GM19455 (cell line): ENCODE measurements at regions not wholly inside any gene's neighbourhood (a gene's known extent, or its start where the extent isn't known, plus 50 kb on each side); places are given as distances from the start of the nearest gene placed in this dataset.

Experiments
- ATAC-seq: cut with Tn5 transposase; IDR thresholded peaks from one replicate; pipeline ENCODE4 v1.9.1; 2021; ENCODE audit not compliant: unreplicated experiment

DNA sequence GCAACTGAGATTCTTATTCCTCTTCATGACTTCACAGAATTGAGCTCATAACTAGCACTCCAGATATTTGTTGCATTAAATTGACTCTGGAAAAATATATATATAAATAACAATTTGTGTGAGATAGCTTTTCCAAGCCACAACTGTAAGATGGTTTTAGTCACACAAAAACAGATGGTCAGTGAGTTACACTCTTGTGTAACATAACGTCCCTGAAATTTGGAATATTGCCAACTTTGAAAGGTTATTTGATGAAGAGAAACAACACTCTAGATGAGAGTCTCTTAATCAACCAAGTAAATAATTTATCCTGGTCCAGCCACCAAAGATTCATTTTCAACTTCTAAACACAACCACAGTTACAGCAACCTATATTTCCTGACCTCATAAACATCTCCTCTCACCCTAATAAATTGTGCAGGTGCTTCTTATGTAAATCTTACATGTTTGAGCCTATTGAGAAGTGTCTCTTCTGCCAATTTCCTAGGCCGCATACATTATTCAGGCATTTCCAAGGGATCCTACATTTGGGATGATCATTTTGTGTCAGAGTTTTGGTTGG is 84.9 kb upstream of the ACP3 start:
- ATAC-seq, result no peak

DNA sequence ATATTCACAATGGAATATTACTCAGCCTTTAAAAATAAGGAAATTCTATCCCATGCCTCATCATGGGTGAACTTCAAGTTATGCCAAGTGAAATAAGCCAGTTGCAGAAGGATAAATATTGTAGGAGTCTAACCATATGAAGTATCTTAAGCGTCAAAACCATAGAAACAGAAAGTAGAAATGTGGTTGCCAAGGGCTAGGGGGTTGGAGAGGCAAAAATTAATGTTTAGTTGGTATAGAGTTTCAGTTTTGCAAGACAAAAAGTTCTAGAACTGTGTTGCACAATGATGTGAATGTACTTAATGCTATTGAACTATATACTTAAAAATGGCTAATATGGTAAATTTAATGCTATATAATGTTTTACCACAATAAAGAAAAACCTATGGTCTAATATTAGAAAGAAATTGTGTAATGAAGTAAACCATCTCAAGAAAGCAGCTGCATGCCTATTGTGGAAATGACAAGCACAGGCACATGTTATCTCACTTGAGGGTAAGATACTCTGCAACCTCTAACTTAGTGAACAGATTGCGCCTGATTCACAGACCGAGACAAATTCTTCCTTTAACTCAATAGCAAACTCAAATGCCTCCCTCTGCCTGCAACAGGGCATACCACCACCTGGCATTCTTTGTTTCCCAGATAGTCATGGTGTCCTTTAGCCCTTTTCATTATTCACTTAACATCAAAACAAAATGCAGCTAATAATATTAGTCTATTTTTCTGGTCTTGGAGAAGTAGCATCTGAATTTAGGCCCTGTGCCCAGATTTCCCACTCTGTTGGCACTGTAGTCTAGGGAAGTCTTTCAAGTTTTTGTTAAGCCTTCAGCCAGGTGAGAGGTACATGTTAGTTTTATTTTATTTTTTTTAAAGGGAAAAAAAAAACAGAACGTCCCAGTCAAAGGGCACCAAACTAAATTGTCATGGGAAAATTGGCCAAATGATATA is 80.2 kb upstream of the ACP3 start:
- peak; percentile 70 for ATAC-seq

DNA sequence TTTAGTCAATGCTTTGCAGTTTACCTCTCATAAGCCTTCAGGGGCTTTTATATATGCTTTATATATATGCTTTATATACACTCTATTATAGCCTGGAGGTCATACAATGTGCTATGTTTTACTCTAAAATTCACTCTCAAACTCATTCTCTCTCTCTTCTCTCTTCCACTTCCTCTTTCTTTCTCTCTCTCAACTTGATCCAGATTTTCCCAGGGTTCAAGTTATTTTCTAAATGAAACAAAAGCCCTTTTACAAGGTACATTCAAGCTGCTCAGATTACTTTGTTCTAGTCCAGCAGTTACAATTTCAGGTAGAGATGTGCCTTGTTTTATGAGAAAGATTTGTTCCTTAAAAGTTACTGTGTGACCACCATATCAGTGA is 79.6 kb upstream of the ACP3 start:
- ATAC-seq, result no peak

DNA sequence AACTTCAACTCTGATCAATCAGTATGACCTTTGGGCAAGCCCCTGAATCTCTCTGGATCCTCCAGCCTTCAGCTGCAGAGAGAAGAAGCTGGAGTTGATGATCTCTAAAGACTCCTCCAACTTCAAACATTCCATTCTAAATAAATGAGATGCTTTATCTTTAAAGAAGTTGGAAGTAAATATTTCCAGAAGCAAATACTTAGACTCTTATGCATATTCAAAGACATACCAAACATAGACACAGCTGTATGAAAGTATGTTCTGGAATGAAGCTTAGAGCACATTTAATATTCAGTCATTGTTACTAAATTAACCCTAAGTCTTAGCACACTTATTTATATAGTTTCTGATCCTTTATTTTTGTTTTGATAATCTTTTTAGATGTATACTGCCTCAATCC is 77.6 kb upstream of the ACP3 start:
- ATAC-seq, result no peak

DNA sequence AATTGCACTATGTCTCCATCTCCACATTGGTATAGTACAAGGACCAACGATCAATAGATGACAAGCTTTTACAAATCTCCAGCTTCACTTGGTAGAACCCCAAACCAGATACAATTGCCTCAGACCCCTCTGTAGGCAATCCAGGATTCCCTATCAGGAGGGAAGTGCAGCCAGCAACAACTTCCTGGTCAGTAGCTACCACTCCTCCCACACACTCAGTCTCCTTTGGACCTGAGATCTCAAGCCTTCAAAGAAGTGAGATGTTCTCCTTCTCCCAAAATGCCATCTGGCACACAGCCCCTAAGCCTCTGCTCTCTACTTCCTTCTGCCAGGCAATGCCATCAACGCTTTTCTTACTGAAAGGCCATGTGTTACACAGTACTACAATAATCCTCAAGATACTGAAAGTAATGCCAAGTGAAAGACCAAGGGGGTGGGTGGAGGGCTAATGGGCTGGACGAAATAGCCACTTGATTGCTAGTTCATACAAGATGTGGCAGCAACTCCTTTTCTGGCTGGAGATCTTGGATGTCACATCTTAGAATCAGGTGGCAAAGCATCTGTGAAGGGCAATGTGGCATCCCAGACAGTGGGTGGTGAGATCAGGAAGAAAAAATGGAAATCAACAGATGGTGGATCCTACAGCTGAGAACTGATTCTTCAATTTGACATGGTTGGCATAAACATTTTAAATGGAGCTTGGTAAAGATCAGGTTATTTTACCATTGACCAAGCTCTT is 75.3 kb upstream of the ACP3 start:
- ATAC-seq, result no peak

DNA sequence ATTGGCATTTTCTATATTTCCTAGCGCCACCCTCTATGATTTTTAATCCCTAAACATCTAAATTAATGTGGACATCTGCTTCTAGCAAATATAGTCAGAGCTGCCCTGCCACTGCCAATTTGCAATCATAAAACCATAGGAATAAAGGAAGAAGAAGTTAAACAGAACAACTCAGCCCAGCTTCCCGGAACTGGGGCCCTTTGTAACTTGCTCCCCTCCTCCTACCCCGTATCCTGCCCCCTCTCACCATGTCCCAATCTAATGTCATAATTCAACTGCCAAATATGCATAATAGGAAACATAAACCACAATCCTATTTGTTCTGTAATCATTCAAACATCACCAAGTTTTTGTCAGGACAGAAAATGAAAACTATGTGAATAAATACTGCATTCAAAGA is 74.4 kb upstream of the ACP3 start:
- ATAC-seq, result no peak

DNA sequence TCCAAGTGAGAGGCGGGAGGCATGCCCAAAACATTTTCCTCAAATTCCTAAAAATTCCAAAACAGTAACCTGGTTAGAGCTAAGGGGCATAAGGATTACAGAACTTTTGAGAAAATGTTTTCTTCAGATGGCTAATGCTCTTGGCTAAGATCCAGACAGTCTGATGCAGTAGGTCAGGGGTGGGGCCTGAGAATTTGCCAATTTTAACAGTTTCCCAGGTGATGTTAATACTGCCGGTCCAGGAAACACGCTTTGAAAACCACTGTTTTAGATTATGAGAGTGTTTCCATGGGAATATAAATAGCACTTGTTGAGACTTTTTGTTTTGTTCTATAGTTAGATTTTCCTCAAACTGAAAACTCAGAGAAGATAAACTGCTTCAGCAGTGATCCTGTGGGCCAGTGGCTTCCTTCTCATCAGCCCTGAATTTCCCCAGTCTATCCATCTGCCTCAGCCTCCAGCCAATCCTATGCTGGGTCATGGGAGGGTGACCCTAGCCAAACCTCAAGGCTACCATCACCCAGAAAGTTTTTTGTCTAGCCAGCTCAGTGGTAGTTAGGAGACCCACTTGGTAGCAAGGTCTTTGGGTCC is 71.6 kb upstream of the ACP3 start:
- ATAC-seq, result no peak

DNA sequence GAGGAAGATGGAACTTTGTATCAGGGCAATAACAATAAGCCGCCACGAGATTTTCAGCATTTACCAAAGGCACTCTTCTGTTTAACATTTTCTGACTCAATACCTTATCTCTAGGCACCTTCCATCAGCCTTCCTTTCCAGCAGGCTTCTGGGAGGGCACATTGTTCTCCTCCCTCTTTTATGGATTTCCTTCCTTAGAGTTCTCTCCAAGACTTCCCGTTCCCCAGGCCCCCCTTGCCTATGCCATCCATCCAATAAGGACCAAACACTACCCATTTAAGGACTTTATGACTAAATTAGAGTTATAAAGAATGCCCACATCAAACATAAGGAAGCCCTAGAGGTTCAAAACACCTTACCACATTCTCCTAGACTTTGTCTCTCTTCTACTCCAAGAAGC is 71.0 kb upstream of the ACP3 start:
- ATAC-seq, result no peak

DNA sequence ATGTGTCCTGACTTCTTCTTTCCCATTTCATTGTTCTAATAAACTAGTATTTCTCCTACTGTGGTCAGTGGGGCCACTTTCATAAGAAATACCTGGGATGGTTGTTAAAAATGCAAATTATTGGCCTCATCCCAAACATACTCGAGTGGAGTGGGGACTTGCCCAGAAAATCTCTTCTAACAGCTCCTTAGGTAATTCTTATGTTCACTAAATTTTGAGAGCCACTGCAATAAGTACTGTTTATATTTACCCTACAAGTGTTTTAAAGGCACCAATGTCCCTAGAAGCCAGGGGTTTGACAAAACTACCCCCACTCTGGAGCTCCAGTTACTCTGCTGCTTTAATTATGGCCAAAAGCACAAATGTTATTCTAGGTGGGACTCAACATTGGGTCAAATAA is 70.0 kb upstream of the ACP3 start:
- no peak for ATAC-seq

DNA sequence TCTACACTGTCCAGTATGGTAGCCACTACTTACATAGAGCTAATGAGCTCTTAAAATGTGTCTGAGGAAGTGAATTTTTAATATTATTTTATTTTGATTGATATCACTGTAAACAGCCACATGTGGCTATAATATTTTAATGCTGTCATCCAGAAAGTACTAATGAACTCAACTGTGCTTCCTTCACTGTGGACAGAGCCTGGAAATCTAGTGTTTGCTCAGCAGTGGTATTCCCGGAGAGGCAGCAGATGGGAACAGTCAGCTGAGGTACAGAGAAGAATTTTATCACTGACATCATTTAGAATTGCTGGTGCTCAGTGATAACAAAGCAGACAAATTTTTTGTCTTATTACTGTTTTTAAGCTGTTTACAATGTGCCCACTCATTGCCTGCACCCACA is 68.7 kb upstream of the ACP3 start:
- no peak for ATAC-seq

DNA sequence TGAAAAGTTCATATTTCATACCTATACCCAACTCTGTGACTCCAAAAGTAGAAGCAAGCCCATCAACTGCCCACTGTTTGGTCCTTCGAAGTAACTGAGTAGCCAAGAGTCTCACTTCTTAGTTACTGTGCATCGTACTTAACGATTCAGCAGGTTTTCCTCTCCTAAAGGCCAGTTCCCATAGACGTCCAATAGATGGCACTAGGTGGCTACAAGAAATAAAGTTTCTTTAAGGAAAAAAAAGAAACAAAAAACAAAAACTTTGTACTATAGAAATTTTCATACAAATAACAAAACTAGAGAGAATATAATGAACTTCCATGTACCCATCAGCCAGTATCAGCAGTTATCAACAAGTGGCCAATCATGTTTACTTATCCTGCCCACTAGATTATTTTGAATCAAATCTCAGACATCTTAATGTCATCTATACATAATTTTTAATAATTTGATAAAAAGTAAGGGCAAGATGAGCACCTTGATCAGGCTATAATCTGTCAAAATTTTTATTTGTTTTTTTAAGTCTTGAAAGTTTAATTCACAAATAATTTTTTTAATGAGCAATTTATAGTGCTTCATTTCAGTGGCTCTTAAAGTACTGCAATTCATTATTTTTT is 63.8 kb upstream of the ACP3 start:
- ATAC-seq, result no peak

DNA sequence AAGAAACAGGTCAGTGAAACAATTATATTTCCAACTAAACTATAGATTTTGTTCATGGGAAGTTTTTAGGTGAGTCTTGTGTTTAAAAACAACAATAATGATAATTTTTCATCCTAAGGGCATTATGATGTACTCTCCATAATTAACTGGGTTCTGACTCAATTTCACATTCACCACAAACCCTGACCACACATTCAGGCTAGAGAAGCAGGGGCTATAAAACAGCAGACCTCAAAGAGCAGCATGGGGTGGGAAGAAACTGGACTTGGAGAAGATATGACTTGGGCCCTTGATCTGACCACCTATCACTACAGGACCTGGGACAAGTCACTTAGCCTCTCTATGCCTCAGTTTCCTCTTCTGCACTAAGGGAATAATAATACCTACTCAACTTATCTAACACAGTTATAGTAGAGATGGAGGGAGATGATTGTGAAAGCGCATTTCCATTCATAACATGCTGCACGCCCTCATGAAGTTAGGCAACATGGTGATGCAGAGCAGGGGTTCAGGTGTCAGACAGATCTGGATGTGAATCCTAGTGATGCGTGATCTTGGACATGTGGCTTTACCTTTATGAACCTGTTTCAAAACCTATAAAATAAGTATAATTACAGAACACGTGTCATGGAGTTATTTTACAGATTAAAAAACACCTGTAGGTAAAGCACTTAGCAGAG is 63.0 kb upstream of the ACP3 start:
- no peak for ATAC-seq

DNA sequence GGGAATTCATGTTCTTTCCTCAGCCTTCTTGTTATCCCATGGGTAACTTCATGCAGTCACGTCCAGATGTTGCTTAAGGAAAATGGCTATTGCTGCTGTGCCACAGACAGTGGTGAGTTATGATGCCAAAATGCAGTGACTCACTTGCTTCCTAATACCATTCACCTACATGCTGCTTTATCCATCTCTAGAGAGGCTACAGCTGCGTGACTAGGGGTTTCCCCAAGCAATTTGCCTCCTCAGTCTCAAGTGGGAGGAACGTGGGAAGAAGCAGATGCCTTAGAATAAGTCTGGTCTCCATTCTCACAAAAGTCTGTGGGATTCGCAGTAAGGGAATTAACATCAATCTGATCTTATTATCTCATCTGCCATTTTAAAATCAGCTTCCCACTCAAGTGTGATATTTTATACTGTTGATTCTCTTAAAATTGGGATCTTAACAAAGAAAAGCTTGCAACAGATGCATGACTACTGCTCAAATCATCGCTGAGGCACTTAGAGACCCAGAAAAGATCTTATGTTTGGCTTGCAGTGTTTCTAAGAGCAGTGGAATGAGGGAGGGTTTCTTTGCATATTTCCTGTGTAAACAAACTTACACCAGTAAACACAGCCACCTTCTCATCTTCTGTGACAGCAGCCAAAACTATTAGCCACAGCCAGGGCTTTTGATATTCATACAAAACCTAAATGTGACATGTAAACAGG is 62.0 kb upstream of the ACP3 start:
- no peak for ATAC-seq

DNA sequence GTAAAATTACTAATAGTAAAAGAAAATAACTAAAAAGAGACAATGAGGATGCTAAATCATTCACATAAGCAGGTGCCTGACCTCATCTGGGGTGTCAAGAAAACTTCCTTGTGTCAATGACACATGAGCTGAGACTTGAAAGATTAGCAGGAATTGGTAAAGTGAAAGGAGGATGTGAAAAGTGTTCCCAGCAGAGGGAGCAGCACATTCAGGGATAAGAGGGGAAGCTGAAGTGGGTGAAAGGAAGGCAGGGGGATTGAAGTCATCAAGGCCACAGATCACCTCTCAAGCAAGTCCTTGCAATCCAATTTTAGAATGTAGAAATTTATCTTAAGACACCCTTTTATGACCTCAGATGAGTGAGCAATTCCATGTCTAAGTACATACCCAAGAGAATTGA is 60.2 kb upstream of the ACP3 start:
- ATAC-seq, result no peak

DNA sequence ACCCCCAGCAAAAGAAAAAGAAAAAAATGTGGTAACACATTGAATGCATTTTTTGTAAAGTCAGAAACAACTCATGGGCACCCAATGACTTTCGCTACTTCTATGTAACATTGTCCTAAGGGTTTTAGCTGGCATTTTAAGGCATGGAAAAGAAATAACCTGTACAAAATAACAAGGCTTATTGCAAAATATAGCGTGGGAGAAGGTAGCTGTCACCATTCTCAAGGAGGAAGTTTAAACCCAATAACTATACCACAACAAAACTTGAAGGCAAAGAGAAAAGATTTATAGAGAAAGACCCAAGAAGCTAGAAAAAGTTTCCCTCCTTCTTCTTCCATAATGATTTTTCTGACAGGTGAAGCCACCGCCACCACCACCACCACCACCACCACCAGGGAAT is 55.7 kb upstream of the ACP3 start:
- ATAC-seq, result no peak

DNA sequence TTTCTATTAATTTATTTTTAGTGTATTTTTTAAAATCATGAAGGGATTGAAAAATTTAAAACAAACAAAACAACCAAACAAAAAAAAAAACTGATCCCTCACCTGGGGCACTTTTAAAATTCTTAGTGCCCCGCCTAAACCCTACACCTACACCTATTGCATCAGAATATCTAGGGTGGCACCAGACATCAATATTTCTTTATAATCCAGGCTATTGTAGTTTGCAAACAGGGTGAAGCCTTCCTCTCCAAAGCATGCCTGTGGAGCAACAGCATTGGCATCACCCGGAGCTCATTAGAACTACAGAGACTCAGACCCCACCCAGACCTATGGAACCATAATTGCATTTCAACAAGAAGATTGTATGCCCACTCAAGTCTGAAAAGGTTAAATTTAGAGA is 54.9 kb upstream of the ACP3 start:
- ATAC-seq, result no peak

DNA sequence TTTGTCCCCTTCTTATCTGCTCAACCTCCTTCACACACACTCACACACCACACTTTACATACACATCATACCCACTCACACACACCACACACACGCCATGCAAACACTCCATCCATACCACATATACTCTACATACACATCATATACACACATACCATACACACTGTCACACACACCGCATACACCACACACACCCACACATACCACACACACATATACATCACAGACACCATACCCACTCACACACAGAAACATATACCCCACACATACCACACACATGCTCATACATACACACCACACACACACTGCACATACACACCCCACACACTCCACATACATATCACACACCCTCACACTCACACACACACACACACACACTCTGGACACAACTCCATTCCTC is 54.3 kb upstream of the ACP3 start:
- ATAC-seq, result no peak

DNA sequence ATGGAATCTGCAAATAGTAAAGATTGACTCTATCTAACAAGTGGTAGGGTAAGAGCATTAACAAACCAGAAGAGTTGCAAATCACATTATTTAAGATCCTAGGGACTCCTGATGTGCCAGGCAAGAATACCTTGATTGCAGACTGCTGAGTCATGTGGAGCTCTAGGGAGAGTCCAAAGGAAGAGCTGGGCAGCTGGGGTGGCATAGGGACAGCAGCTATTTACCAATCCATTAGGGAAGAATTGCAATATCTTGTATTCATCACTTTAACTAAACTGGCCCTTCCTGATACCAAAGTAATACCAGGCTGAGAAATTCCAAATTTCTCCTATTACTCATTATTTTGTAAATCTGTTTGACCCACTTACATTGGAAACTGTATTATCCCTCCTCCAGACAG is 52.2 kb upstream of the ACP3 start:
- no peak for ATAC-seq

DNA sequence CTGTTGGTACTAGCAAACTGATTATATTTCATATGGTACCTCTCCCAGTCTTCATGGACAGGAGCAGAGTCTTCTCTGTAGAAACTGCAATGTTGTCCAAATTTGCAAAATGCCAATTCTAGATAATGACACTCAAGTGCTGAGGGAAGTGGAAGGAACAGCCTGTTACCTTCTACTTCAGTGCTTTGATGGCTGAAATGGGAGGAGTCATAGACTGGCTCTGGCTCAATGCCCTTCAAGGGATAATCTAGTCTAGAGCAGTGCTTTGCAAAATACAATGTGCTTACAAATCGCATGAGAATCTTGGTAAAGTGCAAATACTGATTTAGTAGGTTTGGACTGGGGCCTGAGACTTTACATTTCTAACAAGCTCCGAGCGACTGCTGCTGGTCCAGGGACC is 51.7 kb upstream of the ACP3 start:
- ATAC-seq, result no peak

DNA sequence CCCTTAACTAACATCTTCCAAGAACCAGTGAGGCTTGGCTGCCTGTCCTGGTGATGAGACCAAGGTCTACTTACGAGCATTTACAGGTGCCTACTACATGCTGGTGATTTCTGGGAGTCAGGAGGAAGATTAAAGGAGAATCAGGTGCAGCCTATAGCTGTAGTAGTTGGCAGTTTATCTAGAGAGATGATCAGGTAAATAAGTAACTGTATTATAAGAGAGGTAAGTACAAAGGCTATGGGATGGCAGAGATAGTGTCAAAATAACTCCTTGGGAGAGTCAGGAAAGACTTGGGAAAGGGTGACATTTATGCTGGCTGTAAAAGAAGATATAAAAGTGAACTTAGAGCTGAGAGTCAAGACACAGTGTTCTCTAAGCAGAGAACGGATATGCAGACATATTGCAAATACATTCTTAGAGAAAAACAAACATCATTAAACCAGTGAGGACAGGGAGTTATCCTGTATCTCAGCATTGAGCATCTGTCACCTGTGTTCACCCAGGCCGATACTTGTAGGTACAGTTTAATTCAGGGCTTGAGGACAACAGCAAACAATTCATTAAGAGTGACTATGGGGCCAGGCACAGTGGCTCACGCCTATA is 49.7 kb upstream of the ACP3 start:
- no peak for ATAC-seq
